Head of caudate nucleus (tissue), 42 donors: ENCODE measurements at regions not wholly inside any gene's neighbourhood (a gene's known extent, or its start where the extent isn't known, plus 50 kb on each side); places are given as distances from the start of the nearest gene placed in this dataset.

Experiments used
- DNase-seq, 42 donors: peaks; one replicate each; pipeline versions ENCODE4 v3.0.0 to v3.0.0-alpha.2; 2020 to 2021; ENCODE audit warnings: mixed read lengths in 7 of 42
- intact Hi-C: fragments of 100-400 bp; cut with DNase I; formaldehyde crosslinking; loops from one replicate; pipeline ENCODE4 v1.15.0; 2022

GRCh38 chr3:147807776-147808175, 398.6 kb downstream of the ZIC1 start:
- DNase-seq, result no peak
- intact Hi-C loops, result no loop called here

DNA sequence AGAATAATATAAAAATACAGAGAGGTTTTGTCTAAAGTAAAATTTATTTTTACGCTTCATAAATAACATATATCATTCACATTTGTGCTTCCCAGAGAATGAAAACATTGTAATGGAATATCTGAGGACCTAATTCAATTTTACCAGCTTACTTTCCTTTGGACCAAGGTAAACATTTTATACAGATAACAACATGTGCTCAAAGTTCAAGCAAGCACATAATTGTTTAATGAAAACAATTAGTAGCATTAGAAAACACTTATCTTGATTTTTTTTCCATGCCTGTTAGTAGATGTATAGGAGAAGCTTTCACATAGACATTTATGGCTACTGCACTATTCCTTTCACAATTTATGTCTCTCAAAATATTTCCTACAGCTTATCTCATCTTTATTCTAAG, 400.0 kb downstream of the ZIC1 start:
- intact Hi-C loops, result no loop called here
- no peak for DNase-seq

- no peak for DNase-seq
- intact Hi-C loops, result no loop called here
Measured at GRCh38 chr3:147812186-147812911, 403.2 kb downstream of the ZIC1 start.

- no peak for DNase-seq
- intact Hi-C loops, result no loop called here
Measured at GRCh38 chr3:147813256-147813655, 404.1 kb downstream of the ZIC1 start.

GRCh38 chr3:147816752-147817151, 407.6 kb downstream of the ZIC1 start:
- intact Hi-C loops, result no loop called here
- no peak for DNase-seq

- intact Hi-C loops, result no loop called here
- no peak for DNase-seq
Measured at GRCh38 chr3:147832611-147833010, 423.4 kb downstream of the ZIC1 start.

GRCh38 chr3:147836330-147836729, 427.2 kb downstream of the ZIC1 start:
- DNase-seq, result no peak
- intact Hi-C loops, result no loop called here

DNA sequence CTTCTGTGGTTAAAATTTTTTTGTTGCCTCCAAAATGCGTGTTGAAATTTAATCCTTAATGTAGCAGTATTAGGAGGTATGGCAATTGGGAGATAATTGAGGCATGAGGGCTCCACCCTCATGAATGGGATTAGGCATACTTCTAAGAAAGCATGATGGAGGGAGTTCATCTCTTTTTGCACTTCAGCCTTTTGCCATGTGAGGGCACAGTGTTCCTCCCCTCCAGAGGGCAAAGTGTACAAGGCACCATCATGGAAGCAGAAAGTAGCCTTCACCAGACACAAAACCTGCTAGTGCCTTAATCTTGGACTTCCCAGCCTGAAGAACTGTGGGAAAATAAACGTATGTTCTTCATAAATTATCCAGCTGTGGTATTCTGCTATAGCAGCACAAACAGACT, 429.5 kb downstream of the ZIC1 start:
- intact Hi-C loops, result no loop called here
- DNase-seq, result no peak

DNA sequence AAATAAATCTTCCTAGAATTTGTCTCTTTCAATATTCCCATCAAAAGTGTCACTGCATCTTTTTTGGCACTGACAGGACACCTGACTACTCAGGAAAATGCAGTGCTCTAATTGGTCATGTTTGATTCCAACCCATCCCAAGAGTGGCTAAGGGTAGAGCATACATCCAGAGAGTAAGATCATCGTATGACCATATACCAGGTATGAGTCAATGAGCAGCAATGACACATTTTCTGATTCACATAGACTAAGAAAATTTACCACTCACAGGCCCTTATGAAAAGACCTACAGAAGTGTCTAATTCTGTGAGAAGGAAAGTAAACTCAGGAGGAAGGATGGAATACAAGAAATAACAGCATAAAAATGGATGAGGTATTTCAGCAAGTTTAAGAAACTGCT, 434.2 kb downstream of the ZIC1 start:
- intact Hi-C loops, result no loop called here
- no peak for DNase-seq

- no peak for DNase-seq
- intact Hi-C loops, result no loop called here
Measured at GRCh38 chr3:147846293-147846692, 437.1 kb downstream of the ZIC1 start.

DNA sequence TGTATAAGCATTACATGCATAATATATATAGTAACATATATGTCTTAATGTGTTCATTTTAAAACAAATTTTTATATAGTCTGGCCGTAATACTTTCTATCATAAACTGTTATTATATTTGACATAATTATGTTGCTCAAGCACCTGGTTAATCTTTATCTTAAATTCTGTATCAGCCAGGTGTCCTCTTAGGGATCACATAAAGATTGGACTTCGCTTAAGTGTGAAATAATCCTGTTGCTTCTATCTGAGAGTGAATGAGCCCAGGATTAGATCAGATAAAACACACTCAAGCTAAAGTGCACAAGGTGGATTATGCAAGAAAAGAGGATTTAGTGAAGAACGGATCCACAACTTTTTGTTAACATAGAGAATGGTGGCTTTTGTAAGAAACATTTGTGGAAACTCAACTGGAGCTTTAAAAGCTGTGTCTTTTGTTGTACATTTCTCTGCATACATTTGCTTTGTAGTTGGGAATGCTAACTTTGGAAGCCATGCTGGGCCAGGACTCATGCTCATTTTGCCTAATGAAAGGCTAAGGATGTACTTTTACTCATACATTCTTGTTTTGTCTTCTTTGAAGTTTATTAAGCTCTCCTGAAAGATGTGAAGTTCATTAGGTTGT, 437.8 kb downstream of the ZIC1 start:
- intact Hi-C loops, result no loop called here
- no peak for DNase-seq

DNA sequence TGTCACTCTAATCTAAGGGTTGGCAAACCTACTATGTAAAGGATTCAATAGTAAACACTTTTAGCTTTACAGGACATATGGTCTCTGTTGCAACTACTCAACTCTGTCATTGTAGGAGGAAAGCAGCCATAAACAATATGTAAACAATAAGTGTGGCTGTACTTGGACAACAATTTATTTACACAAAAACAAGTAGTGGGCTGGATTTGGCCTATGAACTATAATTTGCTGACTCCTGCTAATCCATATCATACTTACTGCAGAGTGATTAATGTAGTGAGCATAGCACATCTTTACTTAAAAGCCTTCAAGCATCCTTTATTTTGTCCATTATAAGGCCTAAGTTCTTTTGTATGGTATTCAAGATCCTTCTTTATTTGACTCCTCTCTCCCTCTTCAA, 441.9 kb downstream of the ZIC1 start:
- DNase-seq, result no peak
- intact Hi-C loops, result no loop called here

DNA sequence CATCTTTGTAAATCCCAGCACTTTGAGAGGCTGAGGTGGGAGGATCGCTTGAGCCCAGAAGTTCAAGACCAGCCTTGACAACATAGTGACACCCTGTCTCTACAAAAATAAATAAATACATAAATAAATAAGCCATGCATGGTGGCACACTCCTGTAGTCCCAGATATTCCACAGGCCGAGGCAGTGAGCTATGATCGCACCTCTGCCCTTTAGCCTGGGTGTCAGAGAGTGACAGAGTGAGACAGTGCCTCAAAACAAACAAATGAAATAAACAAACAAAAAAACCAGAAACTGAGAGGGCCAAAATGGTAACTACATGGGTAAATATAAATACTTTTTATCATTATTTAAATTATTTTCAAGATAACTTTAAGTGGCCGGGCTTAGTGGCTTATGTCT, 445.4 kb downstream of the ZIC1 start:
- no peak for DNase-seq
- intact Hi-C loops, result no loop called here

GRCh38 chr3:147864754-147865354, 455.7 kb downstream of the ZIC1 start:
- intact Hi-C loops, result no loop called here
- no peak for DNase-seq

GRCh38 chr3:147866561-147866960, 457.4 kb downstream of the ZIC1 start:
- no peak for DNase-seq
- intact Hi-C loops, result no loop called here

DNA sequence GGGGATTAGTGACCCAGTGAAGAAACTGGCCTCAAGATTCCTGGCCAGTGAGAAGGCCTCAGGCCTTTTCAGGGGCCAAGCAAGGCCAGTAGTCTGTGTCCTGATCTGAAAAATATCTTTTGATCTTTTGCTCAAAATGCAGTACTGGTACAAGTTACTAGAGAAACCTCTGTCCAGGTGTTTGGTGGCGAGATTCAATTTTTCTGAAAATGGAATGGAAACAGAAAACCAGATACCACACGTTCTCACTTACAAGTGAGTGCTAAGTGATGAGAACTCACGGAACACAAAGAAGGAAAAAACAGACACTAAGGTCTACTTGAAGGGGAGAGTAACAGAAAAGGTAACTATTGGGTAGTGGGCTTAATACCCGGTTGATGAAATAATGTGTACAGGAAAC, 463.4 kb downstream of the ZIC1 start:
- intact Hi-C loops, result no loop called here
- no peak for DNase-seq

DNA sequence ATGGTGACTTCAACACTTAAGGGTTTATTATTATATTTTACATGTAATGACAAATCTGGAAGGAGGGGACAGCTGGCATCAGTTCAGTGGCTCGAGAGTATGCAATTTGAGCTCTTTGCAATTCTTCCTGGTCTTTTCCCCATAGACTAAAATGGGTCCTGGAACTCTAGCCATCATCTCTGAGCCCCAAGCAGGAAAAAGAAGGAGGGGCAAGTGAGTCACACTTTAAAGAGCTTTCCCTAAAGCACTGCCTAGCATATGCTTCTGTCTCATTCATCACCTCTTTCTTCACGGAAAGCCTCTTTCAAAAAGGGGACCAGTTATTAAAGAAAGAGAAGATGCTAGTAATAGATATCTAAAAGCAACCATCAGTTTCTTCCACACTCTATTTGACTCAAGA, 466.3 kb downstream of the ZIC1 start:
- intact Hi-C loops, result no loop called here
- no peak for DNase-seq

DNA sequence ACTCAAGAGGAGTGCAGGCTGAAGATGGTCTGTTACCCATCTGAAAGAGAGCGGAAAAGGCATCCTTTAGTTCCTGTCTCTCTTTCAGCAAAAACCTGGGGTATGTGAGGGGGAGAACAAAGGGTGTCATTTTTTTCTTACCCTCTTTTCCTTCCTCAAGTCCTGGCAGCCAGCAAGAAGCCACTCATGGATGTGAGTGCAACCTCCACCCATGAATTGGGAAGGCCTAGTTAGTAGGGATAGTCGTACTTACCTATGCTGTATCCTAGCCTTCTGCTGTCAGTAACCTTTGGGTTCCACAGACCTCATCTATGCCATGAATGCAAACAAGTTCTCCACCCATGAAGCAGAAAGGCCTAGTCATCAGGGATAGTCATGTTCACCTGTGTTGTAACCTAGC, 472.8 kb downstream of the ZIC1 start:
- intact Hi-C loops, result no loop called here
- no peak for DNase-seq

DNA sequence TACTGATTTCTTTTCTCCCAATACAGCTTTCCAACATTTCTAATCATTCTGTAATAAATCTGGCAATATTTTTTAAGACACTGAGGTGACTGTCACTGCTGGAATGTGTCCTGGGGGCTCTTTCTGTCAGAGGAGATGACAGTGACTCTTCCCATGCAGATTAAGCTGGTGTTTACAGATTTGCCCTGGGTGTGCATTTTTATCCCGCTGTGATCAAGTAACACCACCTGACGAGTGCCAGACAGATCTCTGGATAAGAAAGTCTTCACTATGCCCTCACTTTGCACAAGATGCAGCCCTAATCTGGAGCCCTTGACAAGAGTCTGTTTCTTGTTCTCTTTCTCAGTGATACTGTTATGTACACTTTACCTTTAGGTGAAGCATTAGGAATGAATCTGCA, 477.7 kb downstream of the ZIC1 start:
- no peak for DNase-seq
- intact Hi-C loops, result no loop called here

- no peak for DNase-seq
- intact Hi-C loops, result no loop called here
Measured at GRCh38 chr3:147887797-147888196, 478.6 kb downstream of the ZIC1 start.

- no peak for DNase-seq
- intact Hi-C loops, result no loop called here
Measured at GRCh38 chr3:147890114-147890513, 480.9 kb downstream of the ZIC1 start.
